GM18873 (cell line): ENCODE measurements at regions not wholly inside any gene's neighbourhood (a gene's known extent, or its start where the extent isn't known, plus 50 kb on each side); places are given as distances from the start of the nearest gene placed in this dataset.

Experiments
- ATAC-seq: cut with Tn5 transposase; IDR thresholded peaks from one replicate; pipeline ENCODE4 v1.9.1; 2021; ENCODE audit warnings: mild to moderate bottlenecking, moderate library complexity, moderate number of reproducible peaks; ENCODE audit not compliant: unreplicated experiment, low FRiP score

- ATAC-seq, result no peak
Measured at GRCh38 chrX:20530406-20530921, 263.8 kb upstream of the RPS6KA3 start.

- no peak for ATAC-seq
Measured at GRCh38 chrX:20529711-20530110, 263.0 kb upstream of the RPS6KA3 start.

GRCh38 chrX:20529301-20529700 is 262.6 kb upstream of the RPS6KA3 start:
- no peak for ATAC-seq

- peak; percentile 51 for ATAC-seq
Measured at GRCh38 chrX:20527558-20528011, 260.9 kb upstream of the RPS6KA3 start.

GRCh38 chrX:20527041-20527440 is 260.3 kb upstream of the RPS6KA3 start:
- no peak for ATAC-seq

- no peak for ATAC-seq
Measured at GRCh38 chrX:20523626-20524312, 257.1 kb upstream of the RPS6KA3 start.

GRCh38 chrX:20522420-20522819 is 255.7 kb upstream of the RPS6KA3 start:
- no peak for ATAC-seq

- ATAC-seq, result no peak
Measured at GRCh38 chrX:20521222-20521621, 254.5 kb upstream of the RPS6KA3 start.

- ATAC-seq, result no peak
Measured at GRCh38 chrX:20519826-20520225, 253.1 kb upstream of the RPS6KA3 start.

- no peak for ATAC-seq
Measured at GRCh38 chrX:20519146-20519545, 252.4 kb upstream of the RPS6KA3 start.

GRCh38 chrX:20517565-20517964 is 250.9 kb upstream of the RPS6KA3 start:
- no peak for ATAC-seq

- ATAC-seq, result peak; percentile 98
Measured at GRCh38 chrX:20515841-20516461, 249.2 kb upstream of the RPS6KA3 start.

- no peak for ATAC-seq
Measured at GRCh38 chrX:20514358-20514757, 247.6 kb upstream of the RPS6KA3 start.

GRCh38 chrX:20513185-20513584 is 246.5 kb upstream of the RPS6KA3 start:
- no peak for ATAC-seq

- ATAC-seq, result no peak
Measured at GRCh38 chrX:20511792-20512191, 245.1 kb upstream of the RPS6KA3 start.

- ATAC-seq, result no peak
Measured at GRCh38 chrX:20507901-20508620, 241.4 kb upstream of the RPS6KA3 start.

GRCh38 chrX:20506739-20507138 is 240.0 kb upstream of the RPS6KA3 start:
- no peak for ATAC-seq

- no peak for ATAC-seq
Measured at GRCh38 chrX:20500949-20501348, 234.2 kb upstream of the RPS6KA3 start.

GRCh38 chrX:20500171-20500865 is 233.6 kb upstream of the RPS6KA3 start:
- peak; percentile 85 for ATAC-seq

- ATAC-seq, result no peak
Measured at GRCh38 chrX:20499763-20500162, 233.1 kb upstream of the RPS6KA3 start.
